ENCODE measurements at regions not wholly inside any gene's neighbourhood (a gene's known extent, or its start where the extent isn't known, plus 50 kb on each side); places are given as distances from the start of the nearest gene placed in this dataset.
"Not testable (repeated sequence)": the region's sequence is repeated elsewhere in the genome, so short reads cannot be mapped to it uniquely, and the experiment has no call there.

GRCh38 chr20:53722515-53723036 is 128.9 kb upstream of the ZNF217 start:
- no peak overlapping the region for H3K4me3 ChIP-seq (ENCODE audit: low read depth, low read length)
- no peak for DNase-seq (ENCODE audit: low read depth)
- no peak for TF ChIP-seq CTCF (IDR thresholded peaks at IDR 0.05; ENCODE audit: control insufficient read depth, extremely low read depth, insufficient read depth)

- not testable (repeated sequence) for H3K4me3 ChIP-seq (ENCODE audit: low read depth, low read length); DNase-seq (ENCODE audit: low read depth)
Measured at GRCh38 chr20:53721445-53721963, 127.9 kb upstream of the ZNF217 start.

GRCh38 chr20:53719171-53719803 is 125.6 kb upstream of the ZNF217 start:
- not testable (repeated sequence) for DNase-seq (ENCODE audit: low read depth); H3K4me3 ChIP-seq (ENCODE audit: low read depth, low read length)

- H3K4me3 ChIP-seq (ENCODE audit: low read depth, low read length): no peak overlapping the region
- DNase-seq (ENCODE audit: low read depth): no peak
- no peak for TF ChIP-seq CTCF (IDR thresholded peaks at IDR 0.05; ENCODE audit: control insufficient read depth, extremely low read depth, insufficient read depth)
Measured at GRCh38 chr20:53718142-53719021, 124.7 kb upstream of the ZNF217 start.

DNA sequence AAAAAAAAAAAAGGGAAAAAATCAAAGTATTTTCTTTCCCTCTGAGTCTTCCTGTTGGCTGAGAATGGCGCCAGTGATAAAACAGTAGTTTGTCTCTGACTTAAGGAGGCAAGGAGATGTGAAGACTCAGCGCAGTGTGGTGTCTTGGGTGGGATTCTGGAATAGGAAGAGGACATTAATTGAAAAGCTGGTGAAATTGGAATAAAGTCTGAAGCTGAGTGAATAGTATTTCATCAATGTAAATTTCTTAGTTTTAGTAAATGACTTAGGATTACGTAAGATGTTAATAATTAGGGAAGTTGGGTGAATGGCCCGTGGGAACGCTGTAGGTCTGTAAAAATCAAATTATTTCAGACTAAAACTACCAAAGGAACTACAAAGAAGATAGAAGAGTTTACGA is 122.8 kb upstream of the ZNF217 start:
- no peak overlapping the region for H3K4me3 ChIP-seq (ENCODE audit: low read depth, low read length)
- no peak for DNase-seq (ENCODE audit: low read depth)
- TF ChIP-seq CTCF (IDR thresholded peaks at IDR 0.05; ENCODE audit: control insufficient read depth, extremely low read depth, insufficient read depth): no peak

GRCh38 chr20:53714524-53714923 is 120.9 kb upstream of the ZNF217 start:
- no peak for DNase-seq (ENCODE audit: low read depth)
- TF ChIP-seq CTCF (IDR thresholded peaks at IDR 0.05; ENCODE audit: control insufficient read depth, extremely low read depth, insufficient read depth): no peak
- H3K4me3 ChIP-seq (ENCODE audit: low read depth, low read length): no peak overlapping the region

- DNase-seq (ENCODE audit: low read depth): no peak
- TF ChIP-seq CTCF (IDR thresholded peaks at IDR 0.05; ENCODE audit: control insufficient read depth, extremely low read depth, insufficient read depth): no peak
- no peak overlapping the region for H3K4me3 ChIP-seq (ENCODE audit: low read depth, low read length)
Measured at GRCh38 chr20:53713328-53714056, 119.9 kb upstream of the ZNF217 start.

All from LNCaP clone FGC (cell line).